Activated T-cell treated with anti-CD3 and anti-CD28 coated beads, Interleukin-2, amount 50 U/mL, for 72 hours (primary cell): ENCODE measurements at regions not wholly inside any gene's neighbourhood (a gene's known extent, or its start where the extent isn't known, plus 50 kb on each side); places are given as distances from the start of the nearest gene placed in this dataset.
A peak's percentile ranks its signal among the peaks of the same experiment; 100 is the strongest.
"Not testable (repeated sequence)": the region's sequence is repeated elsewhere in the genome, so short reads cannot be mapped to it uniquely, and the experiment has no call there.

Experiments used
- ATAC-seq, 2 donors: fragments of 150-1000 bp; cut with Tn5 transposase; replicated peaks in 1 of 2; 2 replicates each; pipeline ENCODE4 v1.10.0; 2021; ENCODE audit warnings: moderate library complexity in 2 of 2, mild to moderate bottlenecking in 1 of 2
- DNase-seq, 2 donors: peaks; one replicate each; pipeline ENCODE4 v3.0.0; 2021 to 2022; ENCODE audit warnings: mixed read lengths in 1 of 2
- H3K27ac Mint-ChIP-seq: one replicate; pipeline ENCODE4 v1.8.0; 2022; ENCODE audit warnings: mild to moderate bottlenecking, moderate library complexity, mixed read lengths
- H3K27me3 Mint-ChIP-seq: one replicate; pipeline ENCODE4 v1.8.0; 2022; ENCODE audit warnings: low read depth, mixed read lengths
- H3K36me3 Mint-ChIP-seq, 2 donors: one replicate each; pipeline ENCODE4 v1.8.0; 2022; ENCODE audit warnings: mixed read lengths in 2 of 2, mild to moderate bottlenecking in 1 of 2; ENCODE audit not compliant: insufficient read depth in 2 of 2
- H3K4me1 Mint-ChIP-seq: one replicate; pipeline ENCODE4 v1.8.0; 2022; ENCODE audit warnings: low read depth, mixed read lengths
- H3K4me3 Mint-ChIP-seq, 2 donors: one replicate each; pipeline ENCODE4 v1.8.0; 2022; ENCODE audit warnings: mild to moderate bottlenecking in 2 of 2, mixed read lengths in 2 of 2, moderate library complexity in 2 of 2
- H3K9me3 Mint-ChIP-seq, 2 donors: one replicate each; pipeline ENCODE4 v1.8.0; 2022; ENCODE audit warnings: mixed read lengths in 2 of 2

GRCh38 chr1:90864681-90865080 is 147.6 kb upstream of the BARHL2 start:
- Mint-ChIP-seq H3K9me3 (no peaks in the 10 kb centered on the region), H3K27ac (no peak overlapping the region), H3K36me3 (no peaks in the 10 kb centered on the region), H3K4me3 (no peak overlapping the region), H3K4me1 (no peaks in the 10 kb centered on the region), H3K27me3 (no peaks in the 10 kb centered on the region)
- no peak for ATAC-seq
- DNase-seq = no peak

- H3K4me3 Mint-ChIP-seq = no peak overlapping the region
- H3K4me1 Mint-ChIP-seq = no peaks in the 10 kb centered on the region
- no peak overlapping the region for H3K27ac Mint-ChIP-seq
- no peaks in the 10 kb centered on the region for H3K9me3 Mint-ChIP-seq
- H3K27me3 Mint-ChIP-seq = no peaks in the 10 kb centered on the region
- H3K36me3 Mint-ChIP-seq = no peaks in the 10 kb centered on the region
- DNase-seq = no peak
- no peak for ATAC-seq
Observed at GRCh38 chr1:90862782-90863181, 145.7 kb upstream of the BARHL2 start.

GRCh38 chr1:90861421-90861820 is 144.3 kb upstream of the BARHL2 start:
- H3K4me1 Mint-ChIP-seq, ATAC-seq, H3K27ac Mint-ChIP-seq, H3K4me3 Mint-ChIP-seq, H3K36me3 Mint-ChIP-seq, DNase-seq, H3K9me3 Mint-ChIP-seq: not testable (repeated sequence)
- H3K27me3 Mint-ChIP-seq = peaks cover 12% of the 10 kb centered on the region

GRCh38 chr1:90856463-90857007 is 139.4 kb upstream of the BARHL2 start:
- no peak overlapping the region for H3K27ac Mint-ChIP-seq
- no peaks in the 10 kb centered on the region for H3K4me1 Mint-ChIP-seq
- DNase-seq (no peak), ATAC-seq (no peak)
- H3K27me3 Mint-ChIP-seq = peaks cover 33% of the 10 kb centered on the region
- no peaks in the 10 kb centered on the region for H3K36me3 Mint-ChIP-seq
- no peak overlapping the region for H3K4me3 Mint-ChIP-seq
- H3K9me3 Mint-ChIP-seq = no peaks in the 10 kb centered on the region

- ATAC-seq (no peak), DNase-seq (no peak)
- peaks cover 0 to 2% of the 10 kb centered on the region in 2 donors for H3K36me3 Mint-ChIP-seq
- no peak overlapping the region for H3K4me3 Mint-ChIP-seq
- peaks cover 46% of the 10 kb centered on the region for H3K27me3 Mint-ChIP-seq
- no peaks in the 10 kb centered on the region for H3K4me1 Mint-ChIP-seq
- H3K9me3 Mint-ChIP-seq = no peaks in the 10 kb centered on the region
- no peak overlapping the region for H3K27ac Mint-ChIP-seq
Observed at GRCh38 chr1:90854397-90854924, 137.4 kb upstream of the BARHL2 start.

GRCh38 chr1:90851711-90852050 is 134.6 kb upstream of the BARHL2 start:
- Mint-ChIP-seq H3K36me3 (peaks cover 0 to 2% of the 10 kb centered on the region in 2 donors), H3K9me3 (no peaks in the 10 kb centered on the region), H3K4me1 (no peaks in the 10 kb centered on the region), H3K27ac (no peak overlapping the region), H3K27me3 (peaks cover 54% of the 10 kb centered on the region), H3K4me3 (peak overlapping the region; percentile 62 to 81)
- ATAC-seq (peak in 1 of 2 donors; percentile 1), DNase-seq (no peak)

- Mint-ChIP-seq H3K36me3 (peaks cover 0 to 2% of the 10 kb centered on the region in 2 donors), H3K9me3 (no peaks in the 10 kb centered on the region), H3K4me3 (peak overlapping the region; percentile 81 to 85), H3K27me3 (peaks cover 52% of the 10 kb centered on the region), H3K27ac (no peak overlapping the region), H3K4me1 (no peaks in the 10 kb centered on the region)
- DNase-seq (peak; percentile 79 to 83), ATAC-seq (peak; percentile 97 to 99)
Observed at GRCh38 chr1:90850898-90851710, 134.0 kb upstream of the BARHL2 start.

- peaks cover 53% of the 10 kb centered on the region for H3K27me3 Mint-ChIP-seq
- ATAC-seq = no peak
- no peaks in the 10 kb centered on the region for H3K9me3 Mint-ChIP-seq
- peak overlapping the region; percentile 81 to 85 for H3K4me3 Mint-ChIP-seq
- H3K27ac Mint-ChIP-seq = no peak overlapping the region
- H3K4me1 Mint-ChIP-seq = no peaks in the 10 kb centered on the region
- H3K36me3 Mint-ChIP-seq = peaks cover 0 to 2% of the 10 kb centered on the region in 2 donors
- DNase-seq = peak in 1 of 2 donors; percentile 7
Observed at GRCh38 chr1:90850181-90850897, 133.2 kb upstream of the BARHL2 start.

GRCh38 chr1:90841473-90841872 is 124.4 kb upstream of the BARHL2 start:
- Mint-ChIP-seq H3K36me3 (peaks cover 2% of the 10 kb centered on the region in 2 donors), H3K27ac (no peak overlapping the region), H3K4me1 (peaks cover 21% of the 10 kb centered on the region), H3K27me3 (peaks cover 90% of the 10 kb centered on the region), H3K9me3 (no peaks in the 10 kb centered on the region), H3K4me3 (no peak overlapping the region)
- ATAC-seq = no peak
- DNase-seq = no peak

- Mint-ChIP-seq H3K27ac (peak overlapping the region; percentile 21), H3K36me3 (peaks cover 2 to 3% of the 10 kb centered on the region in 2 donors), H3K4me3 (peak overlapping the region in 1 of 2 donors; percentile 17), H3K9me3 (no peaks in the 10 kb centered on the region), H3K4me1 (peaks cover 26% of the 10 kb centered on the region), H3K27me3 (peaks cover 85% of the 10 kb centered on the region)
- DNase-seq = no peak
- ATAC-seq = no peak
Observed at GRCh38 chr1:90840352-90840751, 123.2 kb upstream of the BARHL2 start.

- Mint-ChIP-seq H3K36me3 (peaks cover 2 to 6% of the 10 kb centered on the region in 2 donors), H3K27me3 (peaks cover 85% of the 10 kb centered on the region), H3K9me3 (no peaks in the 10 kb centered on the region), H3K4me1 (peaks cover 36% of the 10 kb centered on the region), H3K27ac (no peak overlapping the region), H3K4me3 (no peak overlapping the region)
- ATAC-seq (no peak), DNase-seq (no peak)
Observed at GRCh38 chr1:90839323-90839722, 122.2 kb upstream of the BARHL2 start.

GRCh38 chr1:90838720-90839119 is 121.6 kb upstream of the BARHL2 start:
- peaks cover 85% of the 10 kb centered on the region for H3K27me3 Mint-ChIP-seq
- H3K36me3 Mint-ChIP-seq = peaks cover 2 to 6% of the 10 kb centered on the region in 2 donors
- H3K4me3 Mint-ChIP-seq = no peak overlapping the region
- H3K4me1 Mint-ChIP-seq = peaks cover 41% of the 10 kb centered on the region
- no peak overlapping the region for H3K27ac Mint-ChIP-seq
- no peaks in the 10 kb centered on the region for H3K9me3 Mint-ChIP-seq
- ATAC-seq (no peak), DNase-seq (no peak)

GRCh38 chr1:90837420-90837819 is 120.3 kb upstream of the BARHL2 start:
- H3K4me3 Mint-ChIP-seq = no peak overlapping the region
- ATAC-seq = no peak
- no peak overlapping the region for H3K27ac Mint-ChIP-seq
- DNase-seq = no peak
- H3K27me3 Mint-ChIP-seq = peaks cover 85% of the 10 kb centered on the region
- H3K36me3 Mint-ChIP-seq = peaks cover 2 to 6% of the 10 kb centered on the region in 2 donors
- peaks cover 41% of the 10 kb centered on the region for H3K4me1 Mint-ChIP-seq
- no peaks in the 10 kb centered on the region for H3K9me3 Mint-ChIP-seq
